ENCODE measurements at regions not wholly inside any gene's neighbourhood (a gene's known extent, or its start where the extent isn't known, plus 50 kb on each side); places are given as distances from the start of the nearest gene placed in this dataset.
"Not testable (repeated sequence)": the region's sequence is repeated elsewhere in the genome, so short reads cannot be mapped to it uniquely, and the experiment has no call there.

GRCh38 chr5:110812639-110813038 is 73.8 kb downstream of the SLC25A46 start:
- no peak for DNase-seq

GRCh38 chr5:110815916-110816605 is 77.3 kb downstream of the SLC25A46 start:
- DNase-seq = no peak

GRCh38 chr5:110817459-110817858 is 78.7 kb downstream of the SLC25A46 start:
- DNase-seq = no peak

- DNase-seq = no peak
These were observed 84.8 kb downstream of the SLC25A46 start for GRCh38 chr5:110823571-110823970.

- DNase-seq = no peak
These were observed 86.2 kb downstream of the SLC25A46 start for GRCh38 chr5:110824936-110825441.

- DNase-seq = no peak
These were observed 93.9 kb downstream of the SLC25A46 start for GRCh38 chr5:110832683-110833082.

- DNase-seq = not testable (repeated sequence)
These were observed 96.1 kb downstream of the SLC25A46 start for GRCh38 chr5:110834933-110835332.

GRCh38 chr5:110836851-110837250 is 98.0 kb downstream of the SLC25A46 start:
- DNase-seq = no peak

GRCh38 chr5:110838357-110838756 is 99.5 kb downstream of the SLC25A46 start:
- not testable (repeated sequence) for DNase-seq

- no peak for DNase-seq
These were observed 100.2 kb downstream of the SLC25A46 start for GRCh38 chr5:110838961-110839360.

- no peak for DNase-seq
These were observed 101.6 kb downstream of the SLC25A46 start for GRCh38 chr5:110840347-110840960.

- no peak for DNase-seq
These were observed 102.3 kb downstream of the SLC25A46 start for GRCh38 chr5:110841137-110841536.

- DNase-seq = no peak
These were observed 104.1 kb downstream of the SLC25A46 start for GRCh38 chr5:110842948-110843347.

- no peak for DNase-seq
These were observed 105.4 kb downstream of the SLC25A46 start for GRCh38 chr5:110844251-110844650.

GRCh38 chr5:110846398-110847001 is 107.7 kb downstream of the SLC25A46 start:
- no peak for DNase-seq

GRCh38 chr5:110851357-110851756 is 112.5 kb downstream of the SLC25A46 start:
- DNase-seq = no peak

- DNase-seq = no peak
These were observed 113.2 kb downstream of the SLC25A46 start for GRCh38 chr5:110852053-110852452.

- DNase-seq = no peak
These were observed 113.7 kb downstream of the SLC25A46 start for GRCh38 chr5:110852541-110852940.

GRCh38 chr5:110853267-110853666 is 114.5 kb downstream of the SLC25A46 start:
- no peak for DNase-seq

GRCh38 chr5:110854200-110854599 is 115.4 kb downstream of the SLC25A46 start:
- DNase-seq = no peak

GRCh38 chr5:110855961-110856360 is 117.2 kb downstream of the SLC25A46 start:
- DNase-seq = no peak

- DNase-seq = no peak
These were observed 126.7 kb downstream of the SLC25A46 start for GRCh38 chr5:110865400-110866094.

- DNase-seq = no peak
These were observed 131.1 kb downstream of the SLC25A46 start for GRCh38 chr5:110869927-110870326.

Measured in DMS79 treated with DMSO at 0.1 percent for 48 hours (cell line).